Neuronal stem cell (in vitro differentiated cells): ENCODE measurements at regions not wholly inside any gene's neighbourhood (a gene's known extent, or its start where the extent isn't known, plus 50 kb on each side); places are given as distances from the start of the nearest gene placed in this dataset.

Source experiments
- DNase-seq: peaks from one replicate; pipeline ENCODE4 v3.0.0-alpha.2; 2013; ENCODE audit warnings: low spot score
- H2AFZ ChIP-seq: one replicate; pipeline ENCODE4 v1.6.1; 2013; ENCODE audit warnings: mild to moderate bottlenecking, low read length, inconsistent platforms
- H2AK5ac ChIP-seq: 2 replicates; pipeline ENCODE4 v1.6.1; 2013; ENCODE audit warnings: low read depth, mild to moderate bottlenecking, inconsistent platforms, low read length, moderate library complexity, mixed read lengths
- H2BK120ac ChIP-seq: 2 replicates; pipeline ENCODE4 v1.6.1; 2013; ENCODE audit warnings: low read depth, mild to moderate bottlenecking, inconsistent platforms, low read length, moderate library complexity, mixed read lengths
- H2BK12ac ChIP-seq: one replicate; pipeline ENCODE4 v1.6.1; 2013; ENCODE audit warnings: low read length, inconsistent platforms
- H2BK15ac ChIP-seq: 2 replicates; pipeline ENCODE4 v1.6.1; 2013; ENCODE audit warnings: mild to moderate bottlenecking, low read length, inconsistent platforms, mixed read lengths
- H2BK5ac ChIP-seq: one replicate; pipeline ENCODE4 v1.6.1; 2013; ENCODE audit warnings: inconsistent platforms, mild to moderate bottlenecking, low read length, moderate library complexity
- H3K14ac ChIP-seq: one replicate; pipeline ENCODE4 v1.6.1; 2013; ENCODE audit warnings: low read length, inconsistent platforms
- H3K18ac ChIP-seq: 2 replicates; pipeline ENCODE4 v1.6.1; 2013; ENCODE audit warnings: low read length, inconsistent platforms
- H3K23ac ChIP-seq: 2 replicates; pipeline ENCODE4 v1.6.1; 2013; ENCODE audit warnings: low read depth, mild to moderate bottlenecking, mixed read lengths, low read length, inconsistent platforms; ENCODE audit not compliant: poor library complexity
- H3K27ac ChIP-seq: replicated peaks from 3 replicates; pipeline ENCODE4 v1.5.1; 2013; ENCODE audit warnings: low read length, inconsistent platforms
- H3K27me3 ChIP-seq, 3 experiments: 2 replicates each; pipeline ENCODE4 v1.6.1; 2013; ENCODE audit warnings: low read length in 3 of 3, mild to moderate bottlenecking in 2 of 3, inconsistent platforms in 1 of 3, low read depth in 1 of 3, mixed read lengths in 1 of 3, moderate library complexity in 1 of 3; ENCODE audit not compliant: control insufficient read depth in 3 of 3, insufficient read depth in 3 of 3
- H3K36me3 ChIP-seq, 2 donors: replicated peaks in 1 of 2; 2 replicates each; pipeline ENCODE4 v1.6.1; 2013; ENCODE audit warnings: low read length in 2 of 2; ENCODE audit not compliant: control insufficient read depth in 2 of 2, insufficient read depth in 2 of 2
- H3K4ac ChIP-seq: 2 replicates; pipeline ENCODE4 v1.6.1; 2013; ENCODE audit warnings: inconsistent platforms, mild to moderate bottlenecking, low read length, moderate library complexity
- H3K4me1 ChIP-seq, 2 donors: 1 replicate in 1 of 2; 2 replicates in 1 of 2; pipeline ENCODE4 v1.6.1; 2013; ENCODE audit warnings: low read length in 2 of 2, low read depth in 1 of 2; ENCODE audit not compliant: control insufficient read depth in 2 of 2, insufficient read depth in 1 of 2
- H3K4me2 ChIP-seq: one replicate; pipeline ENCODE4 v1.6.1; 2013; ENCODE audit warnings: mild to moderate bottlenecking, low read length, inconsistent platforms; ENCODE audit not compliant: insufficient read depth, poor library complexity, severe bottlenecking
- H3K4me3 ChIP-seq, 2 donors: 2 replicates each; pipeline ENCODE4 v1.5.1; 2013; ENCODE audit warnings: low read length in 2 of 2, mild to moderate bottlenecking in 2 of 2, inconsistent platforms in 1 of 2, moderate library complexity in 1 of 2
- H3K79me1 ChIP-seq: one replicate; pipeline ENCODE4 v1.6.1; 2013; ENCODE audit warnings: low read depth, mild to moderate bottlenecking, inconsistent platforms, low read length, moderate library complexity
- H3K9ac ChIP-seq: one replicate; pipeline ENCODE4 v1.6.1; 2013; ENCODE audit warnings: mild to moderate bottlenecking, low read depth, low read length, inconsistent platforms; ENCODE audit not compliant: poor library complexity
- H3K9me3 ChIP-seq, 2 donors: replicated peaks in 1 of 2; 2 replicates each; pipeline versions ENCODE3 to v1.6.1; 2013; ENCODE audit warnings: low read length in 2 of 2, mild to moderate bottlenecking in 2 of 2, inconsistent platforms in 1 of 2, low read depth in 1 of 2, mixed read lengths in 1 of 2, moderate library complexity in 1 of 2; ENCODE audit not compliant: control insufficient read depth in 2 of 2, insufficient read depth in 1 of 2
- H4K8ac ChIP-seq: one replicate; pipeline ENCODE4 v1.6.1; 2013; ENCODE audit warnings: low read depth, mild to moderate bottlenecking, inconsistent platforms, low read length, moderate library complexity
- H4K91ac ChIP-seq: one replicate; pipeline ENCODE4 v1.6.1; 2013; ENCODE audit warnings: low read length, low read depth, mild to moderate bottlenecking, inconsistent platforms; ENCODE audit not compliant: poor library complexity
- WGBS, 2 donors: extraction: QIAGEN DNeasy Blood & Tissue Kit; methylation state at CpG; one replicate each; pipeline ENCODE4 v1.1.7; 2013; ENCODE audit warnings: missing lambda C conversion rate in 2 of 2, mixed read lengths in 1 of 2; ENCODE audit not compliant: insufficient read length in 2 of 2, insufficient replicate concordance in 1 of 2; ENCODE audit errors: extremely low coverage in 2 of 2; 5-methylcytosine and 5-hydroxymethylcytosine counted together

- no peak overlapping the region for H2BK12ac ChIP-seq
- H2AK5ac ChIP-seq, result no peak overlapping the region
- H4K8ac ChIP-seq, result no peak overlapping the region
- no peak overlapping the region for H3K9ac ChIP-seq
- peak; percentile 81 for DNase-seq
- H2AFZ ChIP-seq, result no peak overlapping the region
- no peak overlapping the region for H2BK120ac ChIP-seq
- no peak overlapping the region for H3K4ac ChIP-seq
- no peak overlapping the region for H2BK5ac ChIP-seq
- peaks cover 0 to 2% of the 10 kb centered on the region in 2 donors for H3K4me1 ChIP-seq
- no peak overlapping the region for H4K91ac ChIP-seq
- no peak overlapping the region for H3K4me3 ChIP-seq
- H3K27me3 ChIP-seq, result no peaks in the 10 kb centered on the region
- no peak overlapping the region for H3K23ac ChIP-seq
- no peak overlapping the region for H2BK15ac ChIP-seq
- no peaks in the 10 kb centered on the region for H3K36me3 ChIP-seq
- H3K18ac ChIP-seq, result no peak overlapping the region
- H3K14ac ChIP-seq, result no peak overlapping the region
- no peak overlapping the region for H3K4me2 ChIP-seq
- H3K79me1 ChIP-seq, result no peaks in the 10 kb centered on the region
- H3K27ac ChIP-seq, result no peak overlapping the region
- no CpG with 5 or more reads among the region's 7 CpGs for WGBS, 2 donors
- peaks cover 0 to 3% of the 10 kb centered on the region in 2 donors for H3K9me3 ChIP-seq
Measured at GRCh38 chr2:204325468-204325867, 219.8 kb upstream of the PARD3B start.

GRCh38 chr2:204328373-204328772 lies 216.9 kb upstream of the PARD3B start:
- H3K9me3 ChIP-seq, result peaks cover 0 to 3% of the 10 kb centered on the region in 2 donors
- no peaks in the 10 kb centered on the region for H3K36me3 ChIP-seq
- WGBS, 2 donors, result no CpG with 5 or more reads among the region's 7 CpGs
- H3K4me3 ChIP-seq, result no peak overlapping the region
- H2BK12ac ChIP-seq, result no peak overlapping the region
- H4K8ac ChIP-seq, result no peak overlapping the region
- H2AK5ac ChIP-seq, result no peak overlapping the region
- H2BK120ac ChIP-seq, result no peak overlapping the region
- no peak overlapping the region for H3K9ac ChIP-seq
- H3K27ac ChIP-seq, result no peak overlapping the region
- no peak overlapping the region for H4K91ac ChIP-seq
- H3K14ac ChIP-seq, result no peak overlapping the region
- H3K4ac ChIP-seq, result no peak overlapping the region
- no peaks in the 10 kb centered on the region for H3K27me3 ChIP-seq
- no peak overlapping the region for H3K23ac ChIP-seq
- H3K4me2 ChIP-seq, result no peak overlapping the region
- no peak overlapping the region for H2AFZ ChIP-seq
- no peak overlapping the region for H2BK15ac ChIP-seq
- H2BK5ac ChIP-seq, result no peak overlapping the region
- H3K18ac ChIP-seq, result no peak overlapping the region
- peaks cover 0 to 2% of the 10 kb centered on the region in 2 donors for H3K4me1 ChIP-seq
- no peaks in the 10 kb centered on the region for H3K79me1 ChIP-seq
- DNase-seq, result no peak

GRCh38 chr2:204329016-204329415 lies 216.3 kb upstream of the PARD3B start:
- Histone ChIP-seq H2BK5ac (no peak overlapping the region), H3K36me3 (no peaks in the 10 kb centered on the region), H3K4ac (no peak overlapping the region), H2AK5ac (no peak overlapping the region), H4K91ac (no peak overlapping the region), H3K14ac (no peak overlapping the region), H2AFZ (no peak overlapping the region), H3K23ac (no peak overlapping the region), H2BK120ac (no peak overlapping the region), H3K27me3 (no peaks in the 10 kb centered on the region), H3K4me1 (peaks cover 0 to 2% of the 10 kb centered on the region in 2 donors), H3K79me1 (no peaks in the 10 kb centered on the region), H3K9me3 (peaks cover 0 to 3% of the 10 kb centered on the region in 2 donors), H3K4me3 (no peak overlapping the region), H3K18ac (no peak overlapping the region), H3K27ac (no peak overlapping the region), H3K9ac (no peak overlapping the region), H2BK12ac (no peak overlapping the region), H4K8ac (no peak overlapping the region), H2BK15ac (no peak overlapping the region), H3K4me2 (no peak overlapping the region)
- no CpG with 5 or more reads among the region's 6 CpGs for WGBS, 2 donors
- no peak for DNase-seq

- Histone ChIP-seq H4K8ac (no peak overlapping the region), H2AFZ (no peak overlapping the region), H3K27me3 (no peaks in the 10 kb centered on the region), H3K36me3 (no peaks in the 10 kb centered on the region), H3K4me2 (no peak overlapping the region), H2AK5ac (no peak overlapping the region), H3K4me1 (peaks cover 0 to 2% of the 10 kb centered on the region in 2 donors), H2BK5ac (no peak overlapping the region), H3K14ac (no peak overlapping the region), H3K18ac (no peak overlapping the region), H2BK120ac (no peak overlapping the region), H2BK12ac (no peak overlapping the region), H3K79me1 (no peaks in the 10 kb centered on the region), H3K4ac (no peak overlapping the region), H3K4me3 (no peak overlapping the region), H3K9ac (no peak overlapping the region), H2BK15ac (no peak overlapping the region), H3K27ac (no peak overlapping the region), H3K23ac (no peak overlapping the region), H4K91ac (no peak overlapping the region), H3K9me3 (peaks cover 0 to 3% of the 10 kb centered on the region in 2 donors)
- WGBS, 2 donors, result no CpG with 5 or more reads among the region's 4 CpGs
- DNase-seq, result no peak
Measured at GRCh38 chr2:204329532-204329931, 215.7 kb upstream of the PARD3B start.
